ENCODE measurements at regions not wholly inside any gene's neighbourhood (a gene's known extent, or its start where the extent isn't known, plus 50 kb on each side); places are given as distances from the start of the nearest gene placed in this dataset.

DNA sequence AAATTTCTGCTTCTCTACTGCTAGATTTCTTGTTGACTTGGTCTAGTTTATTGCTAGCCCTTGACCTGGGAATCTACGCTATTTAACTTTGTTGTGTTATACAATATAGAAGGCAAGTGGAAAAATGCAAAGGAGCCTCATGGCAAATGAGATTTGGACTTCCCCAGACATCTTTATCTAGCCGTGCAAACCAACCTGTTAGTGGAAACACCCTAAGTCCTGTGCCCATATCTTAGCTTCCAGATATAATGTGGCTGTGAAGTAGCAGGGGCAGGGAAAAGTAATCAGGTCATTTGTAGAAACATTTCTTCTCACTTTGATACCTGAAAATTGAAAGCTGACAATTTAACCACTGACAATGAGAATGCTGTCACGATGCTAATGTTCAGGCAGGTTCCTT, 90.7 kb upstream of the ATP2B1 start:
- Histone ChIP-seq H3K27me3 (no peaks in the 10 kb centered on the region), H3K4me3 (no peak overlapping the region), H3K4me1 (no peaks in the 10 kb centered on the region), H3K27ac (no peak overlapping the region), H3K36me3 (no peaks in the 10 kb centered on the region), H3K9me3 (no peaks in the 10 kb centered on the region)
- intact Hi-C loops (cut with DNase I), result no loop called here
- WGBS, 2 donors, result 86 to 92% methylated on average over 3 of the region's 3 CpGs
- no peak for TF ChIP-seq EP300 (IDR thresholded peaks at IDR 0.05)
- no peak for DNase-seq

GRCh38 chr12:89797436-89797835, 88.8 kb upstream of the ATP2B1 start:
- no peaks in the 10 kb centered on the region for H3K27me3 ChIP-seq
- whole genome bisulfite sequencing, 2 donors, result 93 to 94% methylated on average over 2 of the region's 2 CpGs
- TF ChIP-seq EP300 (IDR thresholded peaks at IDR 0.05), result no peak
- no peak for TF ChIP-seq POLR2AphosphoS5 (IDR thresholded peaks at IDR 0.05)
- TF ChIP-seq, protein P1, sequence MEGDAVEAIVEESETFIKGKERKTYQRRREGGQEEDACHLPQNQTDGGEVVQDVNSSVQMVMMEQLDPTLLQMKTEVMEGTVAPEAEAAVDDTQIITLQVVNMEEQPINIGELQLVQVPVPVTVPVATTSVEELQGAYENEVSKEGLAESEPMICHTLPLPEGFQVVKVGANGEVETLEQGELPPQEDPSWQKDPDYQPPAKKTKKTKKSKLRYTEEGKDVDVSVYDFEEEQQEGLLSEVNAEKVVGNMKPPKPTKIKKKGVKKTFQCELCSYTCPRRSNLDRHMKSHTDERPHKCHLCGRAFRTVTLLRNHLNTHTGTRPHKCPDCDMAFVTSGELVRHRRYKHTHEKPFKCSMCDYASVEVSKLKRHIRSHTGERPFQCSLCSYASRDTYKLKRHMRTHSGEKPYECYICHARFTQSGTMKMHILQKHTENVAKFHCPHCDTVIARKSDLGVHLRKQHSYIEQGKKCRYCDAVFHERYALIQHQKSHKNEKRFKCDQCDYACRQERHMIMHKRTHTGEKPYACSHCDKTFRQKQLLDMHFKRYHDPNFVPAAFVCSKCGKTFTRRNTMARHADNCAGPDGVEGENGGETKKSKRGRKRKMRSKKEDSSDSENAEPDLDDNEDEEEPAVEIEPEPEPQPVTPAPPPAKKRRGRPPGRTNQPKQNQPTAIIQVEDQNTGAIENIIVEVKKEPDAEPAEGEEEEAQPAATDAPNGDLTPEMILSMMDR (IDR thresholded peaks at IDR 0.05), result no peak
- no peak for TF ChIP-seq POLR2A (IDR thresholded peaks at IDR 0.05)
- H3K27ac ChIP-seq, result no peak overlapping the region
- no peaks in the 10 kb centered on the region for H3K4me1 ChIP-seq
- H3K9me3 ChIP-seq, result no peaks in the 10 kb centered on the region
- no peak overlapping the region for H3K4me3 ChIP-seq
- no peaks in the 10 kb centered on the region for H3K36me3 ChIP-seq
- intact Hi-C loops (cut with DNase I), result no loop called here
- DNase-seq, result no peak

DNA sequence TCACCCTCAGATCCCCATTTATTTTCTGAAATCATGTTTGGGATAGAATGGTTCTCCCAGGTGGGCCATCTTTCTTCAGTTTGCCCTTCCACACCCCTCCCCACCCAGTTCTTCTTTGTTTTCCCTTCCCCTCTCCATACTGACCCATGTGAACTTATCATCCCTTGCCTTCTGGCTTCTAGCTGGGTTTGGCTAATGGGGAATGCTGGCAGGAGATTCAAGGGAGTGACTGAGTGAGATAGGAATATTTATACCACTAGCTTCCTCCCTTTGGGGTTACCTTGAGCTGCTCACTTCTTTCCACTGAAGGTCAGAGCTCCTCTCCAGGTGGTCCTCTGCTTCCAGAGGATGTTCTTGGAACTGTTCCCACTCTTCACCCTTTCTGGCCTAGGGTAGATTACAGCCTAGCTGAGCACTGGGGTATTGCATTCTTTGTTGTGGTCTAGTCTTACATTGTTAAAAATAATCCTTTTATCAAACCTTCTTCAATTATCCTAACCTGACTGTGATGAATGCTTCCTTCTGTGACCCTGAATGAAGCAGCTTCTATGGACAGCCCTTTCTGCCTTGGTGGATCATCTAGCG, 88.3 kb upstream of the ATP2B1 start:
- TF ChIP-seq EP300 (IDR thresholded peaks at IDR 0.05) (no peak), POLR2AphosphoS5 (IDR thresholded peaks at IDR 0.05) (no peak), POLR2A (IDR thresholded peaks at IDR 0.05) (no peak)
- TF ChIP-seq, protein P1 (IDR thresholded peaks at IDR 0.05), result no peak

DNA sequence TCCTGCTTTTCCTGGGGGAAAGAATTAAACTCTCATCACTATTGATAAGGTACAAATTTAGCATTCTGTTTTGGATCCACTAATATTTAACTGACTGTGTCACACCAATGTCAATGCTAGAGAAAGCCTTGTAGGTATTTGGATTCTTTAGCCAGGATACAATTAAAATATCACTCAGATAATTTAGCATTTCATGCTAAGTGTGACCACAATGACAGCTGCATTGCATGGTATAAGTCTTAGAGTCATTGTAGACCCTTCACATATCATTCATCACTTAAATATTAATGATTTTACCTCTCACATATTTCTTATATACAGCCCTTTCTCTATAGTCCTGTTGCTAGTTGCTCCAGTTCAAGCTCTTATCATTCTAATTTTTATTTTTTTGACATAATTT, 85.3 kb upstream of the ATP2B1 start:
- intact Hi-C loops (cut with DNase I), result no loop called here

More for the DNA sequence above, 88.3 kb upstream of the ATP2B1 start:
- Histone ChIP-seq H3K36me3 (no peaks in the 10 kb centered on the region), H3K4me3 (no peak overlapping the region), H3K27ac (no peak overlapping the region), H3K27me3 (no peaks in the 10 kb centered on the region), H3K9me3 (no peaks in the 10 kb centered on the region), H3K4me1 (no peaks in the 10 kb centered on the region)
- DNase-seq, result no peak
- WGBS, 2 donors, result 94 to 99% methylated on average over 1 of the region's 1 CpG
- intact Hi-C loops (cut with DNase I), result no loop called here

GRCh38 chr12:89791286-89791685, 82.6 kb upstream of the ATP2B1 start:
- intact Hi-C loops (cut with DNase I), result no loop called here
- TF ChIP-seq POLR2AphosphoS5 (IDR thresholded peaks at IDR 0.05) (no peak), POLR2A (IDR thresholded peaks at IDR 0.05) (no peak), EP300 (IDR thresholded peaks at IDR 0.05) (no peak)
- TF ChIP-seq, protein P1 (IDR thresholded peaks at IDR 0.05), result no peak

More for the DNA sequence above, 85.3 kb upstream of the ATP2B1 start:
- TF ChIP-seq POLR2AphosphoS5 (IDR thresholded peaks at IDR 0.05), result no peak
- no peak for TF ChIP-seq EP300 (IDR thresholded peaks at IDR 0.05)
- no peak for DNase-seq
- Histone ChIP-seq H3K9me3 (no peaks in the 10 kb centered on the region), H3K27me3 (no peaks in the 10 kb centered on the region), H3K4me3 (no peak overlapping the region), H3K27ac (no peak overlapping the region), H3K4me1 (no peaks in the 10 kb centered on the region), H3K36me3 (no peaks in the 10 kb centered on the region)

DNA sequence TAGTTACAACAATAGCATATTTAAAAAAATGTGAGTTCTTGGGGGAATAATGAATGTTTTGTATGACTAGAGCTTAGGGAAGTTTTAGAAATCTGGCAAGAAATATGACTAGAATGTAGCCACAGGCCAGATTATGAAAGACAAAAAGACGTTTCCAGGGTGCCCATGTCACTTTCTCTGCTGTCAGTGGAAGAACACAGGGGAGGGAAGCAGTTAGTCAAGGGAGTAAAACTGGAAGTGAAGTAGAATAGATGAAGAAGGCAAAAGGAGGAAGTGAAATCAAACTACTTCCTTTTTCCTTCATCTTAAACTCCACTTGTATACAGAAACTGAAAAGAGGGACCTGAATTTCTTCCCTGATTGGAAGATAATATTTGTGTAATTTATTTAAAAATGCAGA, 81.2 kb upstream of the ATP2B1 start:
- WGBS, 2 donors, result 56 to 61% methylated on average over 1 of the region's 1 CpG
- TF ChIP-seq POLR2AphosphoS5 (IDR thresholded peaks at IDR 0.05) (no peak), POLR2A (IDR thresholded peaks at IDR 0.05) (no peak), EP300 (IDR thresholded peaks at IDR 0.05) (no peak)
- TF ChIP-seq, protein P1 (IDR thresholded peaks at IDR 0.05), result no peak
- no peak for DNase-seq
- Histone ChIP-seq H3K4me1 (no peaks in the 10 kb centered on the region), H3K27ac (no peak overlapping the region), H3K27me3 (no peaks in the 10 kb centered on the region), H3K4me3 (no peak overlapping the region), H3K9me3 (no peaks in the 10 kb centered on the region), H3K36me3 (no peaks in the 10 kb centered on the region)
- intact Hi-C loops (cut with DNase I), result no loop called here

More at GRCh38 chr12:89791286-89791685, 82.6 kb upstream of the ATP2B1 start:
- 66 to 78% methylated on average over 2 of the region's 2 CpGs for WGBS, 2 donors
- Histone ChIP-seq H3K36me3 (no peaks in the 10 kb centered on the region), H3K9me3 (no peaks in the 10 kb centered on the region), H3K4me3 (no peak overlapping the region), H3K27me3 (no peaks in the 10 kb centered on the region), H3K4me1 (no peaks in the 10 kb centered on the region), H3K27ac (no peak overlapping the region)
- DNase-seq, result no peak

Data from sigmoid colon (tissue), 6 donors.